Astrocyte (in vitro differentiated cells and primary cell): ENCODE measurements at regions not wholly inside any gene's neighbourhood (a gene's known extent, or its start where the extent isn't known, plus 50 kb on each side); places are given as distances from the start of the nearest gene placed in this dataset.
"Not testable (repeated sequence)": the region's sequence is repeated elsewhere in the genome, so short reads cannot be mapped to it uniquely, and the experiment has no call there.

ENCODE experiments used
- DNase-seq: peaks from one replicate; pipeline ENCODE4 v3.0.0-alpha.2; 2010; ENCODE audit warnings: low read depth
- FAIRE-seq: peaks from 2 replicates; lab custom pipeline; 2011; peaks lifted over from hg19 to GRCh38; lab: Jason Lieb, UNC
- H2AFZ ChIP-seq: 2 replicates; pipeline ENCODE4 v1.6.0; 2012; ENCODE audit warnings: low read depth, low read length, inconsistent platforms
- H3K27ac ChIP-seq: 2 replicates; pipeline ENCODE4 v1.5.1; 2011; ENCODE audit warnings: low read depth, low read length, inconsistent platforms
- H3K27me3 ChIP-seq: 2 replicates; pipeline ENCODE4 v1.6.0; 2011; ENCODE audit warnings: low read length, inconsistent platforms; ENCODE audit not compliant: insufficient read depth
- H3K36me3 ChIP-seq: 2 replicates; pipeline ENCODE4 v1.5.1; 2011; ENCODE audit warnings: low read length, inconsistent platforms; ENCODE audit not compliant: insufficient read depth
- H3K4me1 ChIP-seq: 2 replicates; pipeline ENCODE4 v1.5.1; 2011; ENCODE audit warnings: low read length, inconsistent platforms; ENCODE audit not compliant: insufficient read depth
- H3K4me2 ChIP-seq: 2 replicates; pipeline ENCODE4 v1.6.0; 2012; ENCODE audit warnings: low read length, inconsistent platforms
- H3K4me3 ChIP-seq: 2 replicates; pipeline ENCODE4 v1.5.1; 2011; ENCODE audit warnings: low read depth, mild to moderate bottlenecking, low read length, inconsistent platforms; ENCODE audit not compliant: insufficient read depth
- H3K79me2 ChIP-seq: 2 replicates; pipeline ENCODE4 v1.6.0; 2012; ENCODE audit warnings: mild to moderate bottlenecking, low read length, inconsistent platforms; ENCODE audit not compliant: insufficient read depth
- H3K9ac ChIP-seq: 2 replicates; pipeline ENCODE4 v1.6.0; 2012; ENCODE audit warnings: mild to moderate bottlenecking, low read length, inconsistent platforms
- H3K9me3 ChIP-seq: 2 replicates; pipeline ENCODE4 v1.5.1; 2012; ENCODE audit warnings: low read depth, mild to moderate bottlenecking, low read length, inconsistent platforms; ENCODE audit not compliant: insufficient read depth
- H4K20me1 ChIP-seq: 2 replicates; pipeline ENCODE4 v1.6.0; 2012; ENCODE audit warnings: low read length, inconsistent platforms; ENCODE audit not compliant: insufficient read depth
- H3K27ac Mint-ChIP-seq: one replicate; pipeline ENCODE4 v1.8.0; 2021; ENCODE audit warnings: mild to moderate bottlenecking, mixed read lengths; ENCODE audit not compliant: unreplicated experiment
- H3K27me3 Mint-ChIP-seq: one replicate; pipeline ENCODE4 v1.8.0; 2021; ENCODE audit warnings: low read depth, mixed read lengths; ENCODE audit not compliant: unreplicated experiment
- H3K36me3 Mint-ChIP-seq: one replicate; pipeline ENCODE4 v1.8.0; 2021; ENCODE audit warnings: low read depth, mixed read lengths; ENCODE audit not compliant: unreplicated experiment
- H3K4me1 Mint-ChIP-seq: one replicate; pipeline ENCODE4 v1.8.0; 2021; ENCODE audit warnings: low read depth, mixed read lengths; ENCODE audit not compliant: unreplicated experiment
- H3K4me3 Mint-ChIP-seq: one replicate; pipeline ENCODE4 v1.8.0; 2021; ENCODE audit warnings: mild to moderate bottlenecking, moderate library complexity, mixed read lengths; ENCODE audit not compliant: unreplicated experiment
- H3K9me3 Mint-ChIP-seq: one replicate; pipeline ENCODE4 v1.8.0; 2021; ENCODE audit warnings: mild to moderate bottlenecking, mixed read lengths; ENCODE audit not compliant: unreplicated experiment
- EZH2 ChIP-seq: IDR thresholded peaks from 2 replicates; pipeline ENCODE4 v1.6.1; 2012; ENCODE audit warnings: mild to moderate bottlenecking, low read length, inconsistent platforms; ENCODE audit not compliant: insufficient read depth
- TF ChIP-seq, protein P1 (sequence below): IDR thresholded peaks from 2 replicates; pipeline ENCODE4 v1.5.1; 2011; ENCODE audit warnings: low read depth, mild to moderate bottlenecking, inconsistent platforms, low read length, moderate library complexity; ENCODE audit not compliant: insufficient read depth

DNA sequence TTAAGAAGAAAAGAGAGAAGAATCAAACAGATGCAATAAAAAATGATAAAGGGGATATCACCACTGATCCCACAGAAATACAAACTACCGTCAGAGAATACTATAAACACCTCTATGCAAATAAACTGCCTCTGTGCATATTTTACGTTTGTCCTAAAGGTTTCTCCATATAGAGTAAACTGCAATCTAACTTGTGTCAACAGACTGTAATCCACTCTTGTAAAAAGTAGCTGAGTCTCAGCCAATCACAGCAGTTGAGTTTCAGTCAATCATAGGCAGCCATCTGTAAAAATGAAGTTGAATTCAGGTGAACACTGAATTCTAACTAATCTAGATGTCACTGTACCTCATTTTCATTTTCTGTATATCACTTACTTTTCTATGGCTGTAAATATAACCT, 112.2 kb upstream of the SYNCRIP start:
- FAIRE-seq (no peak), DNase-seq (no peak)
- H3K27me3 ChIP-seq, result no peaks in the 10 kb centered on the region
- peaks cover 4% of the 10 kb centered on the region for H3K27me3 Mint-ChIP-seq
- TF ChIP-seq, protein P1, sequence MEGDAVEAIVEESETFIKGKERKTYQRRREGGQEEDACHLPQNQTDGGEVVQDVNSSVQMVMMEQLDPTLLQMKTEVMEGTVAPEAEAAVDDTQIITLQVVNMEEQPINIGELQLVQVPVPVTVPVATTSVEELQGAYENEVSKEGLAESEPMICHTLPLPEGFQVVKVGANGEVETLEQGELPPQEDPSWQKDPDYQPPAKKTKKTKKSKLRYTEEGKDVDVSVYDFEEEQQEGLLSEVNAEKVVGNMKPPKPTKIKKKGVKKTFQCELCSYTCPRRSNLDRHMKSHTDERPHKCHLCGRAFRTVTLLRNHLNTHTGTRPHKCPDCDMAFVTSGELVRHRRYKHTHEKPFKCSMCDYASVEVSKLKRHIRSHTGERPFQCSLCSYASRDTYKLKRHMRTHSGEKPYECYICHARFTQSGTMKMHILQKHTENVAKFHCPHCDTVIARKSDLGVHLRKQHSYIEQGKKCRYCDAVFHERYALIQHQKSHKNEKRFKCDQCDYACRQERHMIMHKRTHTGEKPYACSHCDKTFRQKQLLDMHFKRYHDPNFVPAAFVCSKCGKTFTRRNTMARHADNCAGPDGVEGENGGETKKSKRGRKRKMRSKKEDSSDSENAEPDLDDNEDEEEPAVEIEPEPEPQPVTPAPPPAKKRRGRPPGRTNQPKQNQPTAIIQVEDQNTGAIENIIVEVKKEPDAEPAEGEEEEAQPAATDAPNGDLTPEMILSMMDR, result no peak
- TF ChIP-seq EZH2, result no peak
- H3K4me3 ChIP-seq, result no peak overlapping the region
- H3K9me3 Mint-ChIP-seq, result no peaks in the 10 kb centered on the region
- H3K36me3 Mint-ChIP-seq, result no peaks in the 10 kb centered on the region
- no peaks in the 10 kb centered on the region for H4K20me1 ChIP-seq
- no peaks in the 10 kb centered on the region for H3K36me3 ChIP-seq
- no peak overlapping the region for H3K27ac Mint-ChIP-seq
- no peak overlapping the region for H3K4me3 Mint-ChIP-seq
- no peaks in the 10 kb centered on the region for H3K4me1 Mint-ChIP-seq
- no peaks in the 10 kb centered on the region for H3K9me3 ChIP-seq
- no peak overlapping the region for H2AFZ ChIP-seq
- H3K9ac ChIP-seq, result no peak overlapping the region
- H3K4me2 ChIP-seq, result no peak overlapping the region
- H3K27ac ChIP-seq, result no peak overlapping the region
- no peaks in the 10 kb centered on the region for H3K4me1 ChIP-seq
- H3K79me2 ChIP-seq, result no peaks in the 10 kb centered on the region

DNA sequence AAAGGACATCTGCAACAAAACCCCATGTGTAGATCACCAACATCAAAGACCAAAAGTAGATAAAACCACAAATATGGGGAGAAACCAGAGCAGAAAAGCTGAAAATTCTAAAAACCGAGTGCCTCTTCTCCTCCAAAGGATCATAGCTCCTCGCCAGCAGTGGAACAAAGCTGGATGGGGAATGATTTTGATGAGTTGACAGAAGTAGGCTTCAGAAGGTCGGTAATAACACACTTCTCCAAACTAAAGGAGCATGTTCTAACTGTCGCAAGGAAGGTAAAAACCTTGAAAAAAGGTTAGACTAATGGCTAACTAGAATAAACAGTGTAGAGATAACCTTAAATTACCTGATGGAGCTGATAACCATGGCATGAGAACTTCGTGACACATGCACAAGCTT, 109.9 kb upstream of the SYNCRIP start:
- Mint-ChIP-seq H3K36me3 (no peaks in the 10 kb centered on the region), H3K4me3 (no peak overlapping the region), H3K4me1 (no peaks in the 10 kb centered on the region), H3K9me3 (peaks cover 4% of the 10 kb centered on the region), H3K27ac (no peak overlapping the region), H3K27me3 (peaks cover 4% of the 10 kb centered on the region)
- H3K27me3 ChIP-seq, result no peaks in the 10 kb centered on the region
- no peak for TF ChIP-seq EZH2
- TF ChIP-seq, protein P1, result no peak
- DNase-seq, result no peak
- H3K9ac ChIP-seq, result no peak overlapping the region
- H3K4me3 ChIP-seq, result no peak overlapping the region
- no peak overlapping the region for H3K27ac ChIP-seq
- H3K36me3 ChIP-seq, result no peaks in the 10 kb centered on the region
- H3K9me3 ChIP-seq, result no peaks in the 10 kb centered on the region
- no peaks in the 10 kb centered on the region for H4K20me1 ChIP-seq
- H3K79me2 ChIP-seq, result no peaks in the 10 kb centered on the region
- H2AFZ ChIP-seq, result no peak overlapping the region
- no peaks in the 10 kb centered on the region for H3K4me1 ChIP-seq
- no peak for FAIRE-seq
- no peak overlapping the region for H3K4me2 ChIP-seq

DNA sequence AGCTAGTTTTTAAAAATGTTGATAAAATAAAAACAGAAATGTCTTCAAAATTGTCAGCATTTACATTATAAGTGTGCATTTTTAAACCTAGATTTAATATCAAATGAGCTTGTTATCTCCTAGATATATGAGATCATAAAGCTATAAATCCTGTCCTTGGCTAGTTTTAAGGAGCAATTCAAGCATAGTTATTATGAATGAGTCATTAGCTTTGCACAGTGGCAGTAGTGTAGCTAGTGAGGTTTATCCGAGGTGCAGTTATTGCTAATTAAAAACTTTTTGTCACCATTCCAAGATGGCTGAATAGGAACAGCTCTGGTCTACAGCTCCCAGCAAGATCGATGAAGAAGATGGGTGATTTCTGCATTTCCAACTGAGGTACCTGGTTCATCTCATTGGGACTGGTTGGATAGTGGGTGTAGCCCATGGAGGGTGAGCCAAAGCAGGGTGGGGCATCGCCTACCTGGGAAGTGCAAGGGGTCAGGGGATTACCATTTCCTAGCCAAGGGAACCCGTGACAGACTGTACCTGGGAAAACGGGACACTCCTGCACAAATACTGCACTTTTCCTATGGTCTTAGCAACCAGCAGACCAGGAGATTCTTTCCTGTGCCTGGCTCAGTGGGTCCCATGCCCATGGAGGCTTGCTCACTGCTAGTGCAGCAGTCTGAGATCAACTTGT, 108.8 kb upstream of the SYNCRIP start:
- FAIRE-seq (no peak), DNase-seq (no peak)
- Histone ChIP-seq H3K27me3 (no peaks in the 10 kb centered on the region), H3K27ac (no peak overlapping the region), H2AFZ (no peak overlapping the region), H3K9me3 (no peaks in the 10 kb centered on the region), H3K79me2 (no peaks in the 10 kb centered on the region), H3K4me2 (no peak overlapping the region), H3K4me1 (no peaks in the 10 kb centered on the region), H4K20me1 (no peaks in the 10 kb centered on the region), H3K36me3 (no peaks in the 10 kb centered on the region), H3K4me3 (no peak overlapping the region), H3K9ac (no peak overlapping the region)
- H3K27ac Mint-ChIP-seq, result no peak overlapping the region
- H3K9me3 Mint-ChIP-seq, result peaks cover 4% of the 10 kb centered on the region
- no peaks in the 10 kb centered on the region for H3K36me3 Mint-ChIP-seq
- H3K27me3 Mint-ChIP-seq, result peaks cover 4% of the 10 kb centered on the region
- H3K4me3 Mint-ChIP-seq, result no peak overlapping the region
- H3K4me1 Mint-ChIP-seq, result no peaks in the 10 kb centered on the region
- TF ChIP-seq, protein P1, result no peak
- TF ChIP-seq EZH2, result no peak

DNA sequence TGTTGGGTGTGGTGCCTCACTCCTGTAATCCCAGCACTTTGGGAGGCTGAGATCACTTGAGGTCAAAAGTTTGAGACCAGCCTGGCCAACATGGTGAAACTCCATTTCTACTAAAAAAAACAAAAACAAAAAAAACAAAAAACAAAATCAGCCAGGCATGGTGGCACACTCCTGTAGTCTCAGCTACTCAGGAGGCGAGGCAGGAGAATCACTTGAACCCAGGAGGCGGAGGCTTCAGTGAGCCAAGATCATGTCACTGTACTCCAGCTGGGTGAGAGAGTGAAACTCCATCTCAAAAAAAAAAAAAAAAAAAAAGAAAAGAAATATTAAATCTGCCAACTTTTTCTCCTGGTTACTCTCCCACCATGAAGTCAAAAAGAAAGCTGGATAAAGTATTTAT, 107.5 kb upstream of the SYNCRIP start:
- not testable (repeated sequence) for H3K4me2 ChIP-seq, DNase-seq, H4K20me1 ChIP-seq, H3K4me1 Mint-ChIP-seq, H3K27ac ChIP-seq, H3K9me3 ChIP-seq, H3K36me3 ChIP-seq, H2AFZ ChIP-seq, H3K9ac ChIP-seq, H3K27me3 Mint-ChIP-seq, H3K4me3 ChIP-seq, H3K4me3 Mint-ChIP-seq, H3K27ac Mint-ChIP-seq, H3K27me3 ChIP-seq, H3K36me3 Mint-ChIP-seq, H3K79me2 ChIP-seq, FAIRE-seq, H3K9me3 Mint-ChIP-seq, H3K4me1 ChIP-seq
